Stimulated activated CD8-positive, alpha-beta memory T cell treated with anti-CD3 and anti-CD28 coated beads, Interleukin-4, amount 100 ng/mL, for 24 hours (primary cell): ENCODE measurements at regions not wholly inside any gene's neighbourhood (a gene's known extent, or its start where the extent isn't known, plus 50 kb on each side); places are given as distances from the start of the nearest gene placed in this dataset.

ENCODE experiments used
- DNase-seq: peaks from one replicate; pipeline ENCODE4 v3.0.0-alpha.2; 2020; ENCODE audit warnings: low read depth

DNA sequence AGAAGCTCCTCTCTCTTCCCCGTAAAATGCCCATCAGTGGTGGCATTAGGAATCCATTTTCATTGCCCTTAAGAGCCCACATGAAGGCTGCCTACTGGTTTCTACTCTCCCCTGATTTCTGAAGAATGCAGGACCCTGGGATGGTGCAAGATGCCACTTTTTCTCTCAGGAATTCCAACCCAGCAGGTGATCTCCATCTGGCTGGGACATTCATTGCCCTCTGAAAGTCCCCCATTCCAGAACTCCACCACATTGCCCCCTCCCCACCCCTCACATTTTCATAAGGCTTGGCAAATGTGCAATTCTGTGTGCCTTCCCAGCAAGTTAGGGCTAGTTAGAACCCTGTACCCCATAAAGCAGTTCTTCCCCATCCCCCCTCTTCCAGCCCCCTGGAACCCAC, 88.0 kb downstream of the BANF2 start:
- no peak for DNase-seq

DNA sequence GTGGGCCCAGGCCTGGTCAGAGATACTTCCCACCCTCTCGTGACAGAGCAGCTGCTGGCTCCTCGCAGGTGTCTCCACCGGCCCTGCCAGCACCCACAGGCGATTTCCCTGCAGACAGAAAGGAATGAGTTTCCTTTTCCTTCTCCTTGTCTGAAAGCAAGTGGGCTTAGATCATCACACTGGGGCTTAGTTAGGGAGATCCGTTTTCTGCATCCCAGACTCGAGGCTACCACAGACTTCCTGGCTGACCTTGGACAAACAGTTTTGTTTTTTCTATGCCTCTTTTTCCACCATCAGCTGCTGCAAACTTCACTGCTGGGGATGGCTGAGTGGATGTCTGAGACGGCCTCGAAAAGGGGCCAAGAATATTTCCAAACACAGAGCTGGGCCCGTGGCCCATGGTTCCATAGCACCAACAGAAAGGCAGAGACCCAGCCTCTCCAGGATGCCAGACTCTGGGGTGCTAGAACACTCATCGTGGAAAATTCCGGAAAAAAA, 86.5 kb downstream of the BANF2 start:
- no peak for DNase-seq
